ENCODE measurements at regions not wholly inside any gene's neighbourhood (a gene's known extent, or its start where the extent isn't known, plus 50 kb on each side); places are given as distances from the start of the nearest gene placed in this dataset.

DNA sequence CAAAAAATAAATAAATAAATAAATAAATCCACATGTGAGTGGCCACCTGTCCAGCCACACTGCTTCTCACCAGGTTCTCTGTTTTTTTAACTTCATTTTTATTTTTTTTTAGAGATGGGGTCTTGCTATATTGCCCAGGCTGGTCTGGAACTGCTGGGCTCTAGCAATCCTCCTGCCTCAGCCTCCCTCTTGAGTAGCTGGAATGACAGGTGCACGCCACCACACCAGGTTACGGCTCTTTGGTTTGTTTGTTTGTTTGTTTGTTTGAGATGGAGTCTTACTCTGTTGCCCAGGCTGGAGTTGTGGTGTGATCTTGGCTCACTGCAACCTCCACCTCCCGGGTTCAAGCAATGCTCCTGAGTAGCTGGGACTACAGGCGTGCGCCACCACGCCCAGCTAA is 94.5 kb upstream of the CACNA1A start:
- DNase-seq: no peak

GRCh38 chr19:13600091-13600490 is 93.8 kb upstream of the CACNA1A start:
- no peak for DNase-seq

DNA sequence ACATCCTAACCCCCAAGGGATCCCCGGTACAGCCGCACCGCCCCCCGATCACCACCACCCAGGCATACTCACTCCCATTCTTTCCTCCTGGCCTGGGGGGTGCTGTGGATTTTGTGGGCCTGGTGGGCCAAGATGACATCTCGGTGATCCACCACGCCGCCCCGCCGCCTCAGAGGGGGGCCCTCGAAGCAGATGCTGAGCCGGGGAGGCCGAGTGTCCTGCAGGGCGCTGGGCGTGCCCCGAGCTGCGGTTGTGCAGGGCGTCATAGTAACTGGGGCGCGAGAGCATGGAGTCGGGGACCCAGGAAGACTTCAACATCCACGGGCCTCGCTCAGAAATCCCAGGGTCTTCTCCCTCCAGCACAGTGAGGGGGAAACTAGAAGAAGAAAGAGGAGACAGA is 93.4 kb upstream of the CACNA1A start:
- DNase-seq: no peak

GRCh38 chr19:13598098-13598497 is 91.8 kb upstream of the CACNA1A start:
- no peak for DNase-seq

GRCh38 chr19:13597640-13598039 is 91.4 kb upstream of the CACNA1A start:
- peak in 1 of 4 experiments; percentile 5 for DNase-seq

DNA sequence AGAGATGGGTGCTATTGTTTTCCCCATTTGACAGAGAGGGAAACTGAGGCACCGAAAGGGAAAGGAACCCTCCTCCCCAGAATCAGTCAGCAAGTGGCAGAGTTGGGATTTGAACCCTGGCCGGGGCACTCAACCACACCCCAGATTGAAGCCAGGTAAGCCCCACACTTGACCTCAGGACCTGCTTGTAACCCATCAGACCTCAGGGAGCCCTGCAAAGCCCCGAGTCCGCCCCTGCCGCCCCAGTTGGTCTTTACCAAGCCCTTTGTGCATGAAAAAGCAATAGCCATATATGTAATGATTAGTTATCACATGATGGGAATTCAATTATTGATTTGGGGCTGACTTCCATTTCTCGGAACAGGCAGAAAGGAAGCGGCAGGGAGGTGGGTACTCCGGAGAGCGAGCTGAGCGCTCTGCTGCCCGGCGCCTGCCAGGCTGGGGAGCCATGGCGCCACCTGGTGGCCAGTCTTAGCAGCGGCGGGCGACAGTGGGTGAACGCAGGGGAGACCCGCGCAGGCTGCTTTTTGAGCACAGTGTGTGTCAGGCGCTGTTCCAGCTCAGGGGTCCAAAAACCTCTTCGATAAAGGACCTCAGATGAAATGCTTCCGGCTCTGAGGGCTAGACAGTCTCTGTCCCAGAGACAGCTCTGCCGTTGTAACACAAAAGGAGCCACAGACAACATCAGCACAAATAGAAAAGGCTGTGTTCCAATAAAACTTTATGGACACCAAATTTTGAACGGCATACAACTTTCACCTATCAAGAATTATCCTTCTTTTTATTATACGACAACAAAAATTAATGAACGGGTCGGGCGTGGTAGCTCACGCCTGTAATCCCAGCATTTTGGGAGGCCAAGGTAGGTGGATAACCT is 82.9 kb upstream of the CACNA1A start:
- peak; percentile 65 to 80 (median 70) for DNase-seq

GRCh38 chr19:13585512-13585911 is 79.2 kb upstream of the CACNA1A start:
- DNase-seq: no peak

- DNase-seq: no peak
Measured at GRCh38 chr19:13583753-13584152, 77.5 kb upstream of the CACNA1A start.

GRCh38 chr19:13583114-13583513 is 76.8 kb upstream of the CACNA1A start:
- DNase-seq: no peak

DNA sequence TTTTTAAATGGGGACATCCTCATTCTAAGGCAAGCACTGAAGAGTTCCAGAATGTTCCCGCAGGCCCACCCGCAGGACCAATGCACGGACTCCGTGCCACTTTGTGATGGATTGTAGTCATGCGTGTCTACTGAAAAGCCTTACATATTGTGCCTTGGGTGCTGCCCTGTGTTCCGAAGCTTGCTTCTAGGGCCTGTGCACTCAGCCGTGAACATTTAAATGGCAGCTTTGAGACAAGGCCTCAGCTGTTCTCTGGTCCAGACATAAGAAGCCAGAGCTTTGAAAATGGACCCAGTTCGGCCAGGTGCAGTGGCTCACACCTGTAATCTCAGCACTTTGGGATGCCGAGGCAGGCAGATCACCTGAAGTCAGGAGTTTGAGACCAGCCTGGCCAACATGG is 75.3 kb upstream of the CACNA1A start:
- DNase-seq: no peak

DNA sequence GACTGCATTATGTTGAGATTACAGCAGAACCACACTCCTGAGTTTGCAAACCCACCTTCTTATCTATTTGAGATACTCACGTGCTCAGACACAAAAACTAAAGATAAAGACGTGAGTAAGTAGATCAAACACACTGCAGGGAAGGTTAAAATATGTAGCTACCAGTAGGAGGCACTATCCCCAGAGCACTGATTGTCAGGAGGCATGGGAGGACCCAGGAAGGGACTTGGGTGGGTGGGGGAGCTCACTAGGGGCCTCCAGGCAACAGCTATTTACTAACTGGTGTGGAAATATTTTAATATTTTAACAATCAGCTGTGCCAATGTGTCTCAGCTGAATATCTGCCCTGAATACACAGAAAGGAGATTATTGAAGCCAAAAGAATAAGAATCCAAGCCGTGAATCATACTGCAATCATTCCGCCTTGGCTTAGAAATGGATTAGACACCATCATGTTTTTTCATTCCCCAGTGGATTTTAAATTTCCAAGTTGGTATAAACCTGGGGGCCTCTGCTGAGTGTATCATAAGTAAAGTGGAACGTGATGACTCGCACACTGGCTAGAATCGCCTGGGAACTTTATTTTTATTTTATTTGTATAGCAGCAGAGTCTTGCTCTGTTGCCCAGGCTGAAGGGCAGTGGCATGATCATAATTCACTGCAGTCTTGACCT is 73.2 kb upstream of the CACNA1A start:
- DNase-seq: no peak

- DNase-seq: no peak
Measured at GRCh38 chr19:13576726-13577125, 70.4 kb upstream of the CACNA1A start.

DNA sequence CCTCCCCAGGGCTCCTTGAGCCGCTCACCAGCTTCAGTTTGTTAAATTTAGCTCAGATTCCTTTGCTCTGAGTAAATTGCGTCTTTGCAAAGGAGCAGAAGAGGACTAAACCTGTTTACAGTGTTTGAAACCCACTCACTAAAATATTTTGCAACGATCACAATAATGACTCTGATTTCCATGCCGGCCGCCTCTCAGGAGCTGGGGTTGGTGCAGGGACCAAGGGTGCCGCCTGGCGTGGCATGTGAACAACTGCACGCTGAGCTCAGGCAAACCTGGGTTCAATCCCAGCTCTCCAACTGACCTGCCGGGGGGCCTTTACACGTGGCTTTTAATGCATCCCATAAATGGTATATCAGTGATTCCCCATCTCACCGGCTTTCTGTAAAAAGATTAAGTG is 68.7 kb upstream of the CACNA1A start:
- no peak for DNase-seq

DNA sequence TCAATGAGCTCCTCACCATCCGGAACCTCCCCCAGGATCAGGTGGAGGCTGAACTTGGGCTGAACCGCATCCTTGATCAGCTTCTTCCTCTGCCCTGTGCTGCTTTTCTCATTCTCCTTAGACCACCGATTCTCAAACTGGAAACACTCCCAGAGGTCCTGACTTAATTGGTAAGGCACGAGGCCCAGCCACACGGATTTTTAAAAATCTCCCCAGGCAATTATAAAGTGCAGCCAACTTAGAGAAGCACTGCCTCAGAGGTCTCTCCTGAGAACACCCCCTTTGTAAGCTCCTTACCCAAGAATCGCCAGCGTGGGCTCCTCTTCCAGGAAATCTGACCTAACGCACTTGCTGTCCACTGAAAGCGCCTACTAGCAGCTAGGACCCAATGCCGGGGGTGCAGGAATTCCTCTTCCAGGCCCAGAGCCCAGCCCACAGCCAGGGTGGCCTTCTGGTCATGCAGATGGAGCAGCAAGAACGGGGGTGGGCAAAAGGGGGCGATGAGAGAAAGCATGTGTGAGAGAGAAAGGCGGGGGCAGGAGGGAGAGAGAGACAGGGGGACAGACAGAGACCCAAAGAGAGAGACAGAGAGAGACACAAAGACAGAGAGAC is 66.9 kb upstream of the CACNA1A start:
- no peak for DNase-seq

DNA sequence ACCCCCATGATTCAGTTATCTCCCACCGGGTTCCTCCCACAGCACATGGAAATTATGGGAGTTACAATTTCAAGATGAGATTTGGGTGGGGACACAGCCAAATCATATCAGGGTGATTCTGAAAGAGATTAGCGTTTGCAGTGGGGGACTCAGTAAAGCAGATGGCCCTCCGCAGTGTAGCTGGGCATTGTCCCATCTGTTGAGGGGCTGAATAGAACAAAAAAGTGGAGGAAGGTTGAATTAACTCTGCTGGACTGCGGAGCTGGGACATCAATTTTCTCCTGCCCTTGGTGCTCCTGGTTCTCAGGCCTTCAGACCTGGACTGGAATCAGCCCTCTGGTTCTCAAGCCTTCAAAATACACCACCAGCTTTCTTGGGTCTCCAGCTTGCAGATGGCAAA is 55.2 kb upstream of the CACNA1A start:
- no peak for DNase-seq

- no peak for DNase-seq
Measured at GRCh38 chr19:13557756-13558398, 51.6 kb upstream of the CACNA1A start.

GRCh38 chr19:13556552-13556951 is 50.3 kb upstream of the CACNA1A start:
- no peak for DNase-seq
